SK-N-SH (cell line): ENCODE measurements at regions not wholly inside any gene's neighbourhood (a gene's known extent, or its start where the extent isn't known, plus 50 kb on each side); places are given as distances from the start of the nearest gene placed in this dataset.

ENCODE experiments used
- CTCF ChIA-PET: fragments of 300-600, 350-600 bp; formaldehyde crosslinking; extraction: SDS; loops from one replicate; lab custom pipeline; 2021; lab: Yijun Ruan, JAX
- POLR2A ChIA-PET: fragments of 350-600 bp; sonication (Branson Sonifier 250); formaldehyde crosslinking; extraction: SDS; loops from one replicate; lab custom pipeline; 2020; ENCODE audit warnings: antibody characterized with exemption, inconsistent platforms; lab: Yijun Ruan, JAX
- DNase-seq: peaks from one replicate; pipeline ENCODE4 v3.0.0; 2012
- H2AFZ ChIP-seq: fragments of 200-600 bp; sonication (generic); 2 replicates; pipeline ENCODE4 v1.8.1; 2016; ENCODE audit warnings: antibody characterized with exemption, mild to moderate bottlenecking, low read depth
- H3F3A ChIP-seq: fragments of 200-600 bp; sonication (generic); replicated peaks from 2 replicates; pipeline ENCODE3; 2016; ENCODE audit warnings: antibody characterized with exemption, mild to moderate bottlenecking; ENCODE audit not compliant: insufficient read depth
- H3K27ac ChIP-seq, 2 experiments: fragments of 200-500 bp in 1 of 2; fragments of 200-600 bp in 1 of 2; sonication (Bioruptor generic) in 1 of 2; sonication (generic), shearing (Covaris generic) in 1 of 2; 2 replicates each; pipeline versions ENCODE4 v1.5.1 to v1.6.1; 2014 to 2016; ENCODE audit warnings: low read depth in 2 of 2, inconsistent platforms in 1 of 2, low read length in 1 of 2, mild to moderate bottlenecking in 1 of 2, mixed read lengths in 1 of 2
- H3K27me3 ChIP-seq: fragments of 200-600 bp; sonication (generic), shearing (Covaris generic); 2 replicates; pipeline ENCODE4 v1.6.1; 2016; ENCODE audit warnings: mixed run types; ENCODE audit not compliant: insufficient read depth
- H3K36me3 ChIP-seq, 2 experiments: fragments of 200-500 bp in 1 of 2; fragments of 200-600 bp in 1 of 2; sonication (Bioruptor generic) in 1 of 2; sonication (generic) in 1 of 2; replicated peaks in 1 of 2; 2 replicates each; pipeline versions ENCODE3 to v1.5.1; 2014 to 2016; ENCODE audit warnings: low read length in 1 of 2, mild to moderate bottlenecking in 1 of 2; ENCODE audit not compliant: insufficient read depth in 2 of 2, control insufficient read depth in 1 of 2
- H3K4me1 ChIP-seq, 2 experiments: fragments of 200-500 bp in 1 of 2; fragments of 200-600 bp in 1 of 2; sonication (Bioruptor generic) in 1 of 2; sonication (generic), shearing (Covaris generic) in 1 of 2; 2 replicates each; pipeline versions ENCODE4 v1.5.1 to v1.6.1; 2014 to 2016; ENCODE audit warnings: low read depth in 1 of 2, low read length in 1 of 2, mixed run types in 1 of 2; ENCODE audit not compliant: insufficient read depth in 2 of 2, control insufficient read depth in 1 of 2
- H3K4me2 ChIP-seq: fragments of 200-600 bp; sonication (generic), shearing (Covaris generic); 2 replicates; pipeline ENCODE4 v1.6.1; 2017; ENCODE audit warnings: mixed run types
- H3K4me3 ChIP-seq, 2 experiments: fragments of 200-500 bp in 1 of 2; fragments of 200-600 bp in 1 of 2; sonication (Bioruptor generic) in 1 of 2; sonication (generic), shearing (Covaris generic) in 1 of 2; 2 replicates each; pipeline versions ENCODE4 v1.5.1 to v1.8.1; 2014 to 2016; ENCODE audit warnings: low read depth in 2 of 2, inconsistent platforms in 1 of 2, low read length in 1 of 2, mild to moderate bottlenecking in 1 of 2, mixed read lengths in 1 of 2, moderate library complexity in 1 of 2
- H3K79me2 ChIP-seq: fragments of 200-600 bp; sonication (generic); 2 replicates; pipeline ENCODE4 v1.8.1; 2017; ENCODE audit warnings: mild to moderate bottlenecking; ENCODE audit not compliant: insufficient read depth
- H3K9ac ChIP-seq: fragments of 200-600 bp; sonication (generic); 2 replicates; pipeline ENCODE4 v1.6.1; 2017; ENCODE audit warnings: mixed run types
- H3K9me2 ChIP-seq: fragments of 200-600 bp; sonication (generic); 2 replicates; pipeline ENCODE4 v1.6.1; 2017; ENCODE audit warnings: mixed run types
- H3K9me3 ChIP-seq: fragments of 200-600 bp; sonication (generic); 2 replicates; pipeline ENCODE4 v1.6.1; 2017; ENCODE audit warnings: mixed run types, mild to moderate bottlenecking, moderate library complexity
- H4K20me1 ChIP-seq: fragments of 200-600 bp; sonication (generic); 2 replicates; pipeline ENCODE4 v1.6.1; 2017; ENCODE audit warnings: mild to moderate bottlenecking, mixed run types; ENCODE audit not compliant: insufficient read depth
- CHD2 ChIP-seq: fragments of 150-350 bp; IDR thresholded peaks from 2 replicates; pipeline ENCODE4 v1.6.1; 2018; ENCODE audit warnings: low read length; ENCODE audit not compliant: partially characterized antibody
- ELF1 ChIP-seq: IDR thresholded peaks from 2 replicates; pipeline ENCODE4 v1.4.0; 2012
- EZH2phosphoT487 ChIP-seq: fragments of 200-600 bp; sonication (generic); IDR thresholded peaks from 2 replicates; pipeline ENCODE4 v1.6.1; 2017; ENCODE audit warnings: low read depth, mixed run types, mild to moderate bottlenecking, antibody characterized with exemption, moderate library complexity, borderline replicate concordance
- FOXJ3 ChIP-seq: sonication (generic); formaldehyde crosslinking; IDR thresholded peaks from 2 replicates; pipeline ENCODE4 v1.5.1; 2020; ENCODE audit warnings: mild to moderate bottlenecking, missing genetic modification reagents
- FOXM1 ChIP-seq: IDR thresholded peaks from 2 replicates; pipeline ENCODE4 v1.4.0; 2012; ENCODE audit warnings: low read depth, mild to moderate bottlenecking
- GABPA ChIP-seq: IDR thresholded peaks from 2 replicates; pipeline ENCODE4 v1.4.0; 2012; ENCODE audit warnings: low read depth, mild to moderate bottlenecking
- GATA2 ChIP-seq: sonication (generic); formaldehyde crosslinking; IDR thresholded peaks from 2 replicates; pipeline ENCODE4 v1.5.0; 2020; ENCODE audit warnings: mild to moderate bottlenecking, missing genetic modification reagents
- JUND ChIP-seq: IDR thresholded peaks from 2 replicates; pipeline ENCODE4 v1.4.0; 2012
- MXI1 ChIP-seq: IDR thresholded peaks from 2 replicates; pipeline ENCODE4 v1.6.1; 2012; ENCODE audit warnings: mild to moderate bottlenecking, low read depth, low read length, improper control_type of control experiment
- NFIC ChIP-seq: IDR thresholded peaks from 2 replicates; pipeline ENCODE4 v1.4.0; 2012; ENCODE audit warnings: borderline replicate concordance
- POLR2AphosphoS5 ChIP-seq: IDR thresholded peaks from 2 replicates; pipeline ENCODE4 v1.6.1; 2012; ENCODE audit warnings: low read depth, low read length
- RAD21 ChIP-seq: IDR thresholded peaks from 2 replicates; pipeline ENCODE4 v1.6.1; 2012; ENCODE audit warnings: mild to moderate bottlenecking, low read length
- RCOR1 ChIP-seq: fragments of 150-350 bp; IDR thresholded peaks from 2 replicates; pipeline ENCODE4 v1.6.1; 2017; ENCODE audit warnings: antibody characterized with exemption, low read length
- RFX5 ChIP-seq: IDR thresholded peaks from 2 replicates; pipeline ENCODE4 v1.6.1; 2012; ENCODE audit warnings: mild to moderate bottlenecking, improper control_type of control experiment, low read length
- RXRA ChIP-seq: IDR thresholded peaks from 2 replicates; pipeline ENCODE4 v1.4.0; 2012; ENCODE audit warnings: low read depth, mild to moderate bottlenecking, borderline replicate concordance
- SIN3A ChIP-seq: IDR thresholded peaks from 2 replicates; pipeline ENCODE4 v1.6.1; 2012; ENCODE audit warnings: low read depth, mild to moderate bottlenecking, low read length, moderate library complexity, borderline replicate concordance
- SMC3 ChIP-seq: IDR thresholded peaks from 2 replicates; pipeline ENCODE4 v1.6.1; 2012; ENCODE audit warnings: low read depth, low read length, improper control_type of control experiment
- TAF1 ChIP-seq: IDR thresholded peaks from 2 replicates; pipeline ENCODE4 v1.6.1; 2012; ENCODE audit warnings: low read depth, mild to moderate bottlenecking, low read length, moderate library complexity, borderline replicate concordance
- TCF12 ChIP-seq: IDR thresholded peaks from 2 replicates; pipeline ENCODE4 v1.4.0; 2012
- TEAD4 ChIP-seq: IDR thresholded peaks from 2 replicates; pipeline ENCODE4 v1.4.0; 2012; ENCODE audit warnings: mild to moderate bottlenecking, borderline replicate concordance; ENCODE audit not compliant: insufficient read depth
- YY1 ChIP-seq: IDR thresholded peaks from 2 replicates; pipeline ENCODE4 v1.4.0; 2012; ENCODE audit warnings: low read depth, mild to moderate bottlenecking
- WGBS: methylation state at CpG from one replicate; pipeline ENCODE4 v1.1.6; 2017; ENCODE audit warnings: low lambda C conversion rate; 5-methylcytosine and 5-hydroxymethylcytosine counted together
- TF ChIP-seq, protein P1 (sequence below): fragments of 200-600 bp; sonication (generic); IDR thresholded peaks from 2 replicates; pipeline ENCODE4 v1.6.1; 2017; ENCODE audit warnings: antibody characterized with exemption, mild to moderate bottlenecking, moderate library complexity
- TF ChIP-seq, protein P2 (sequence below): IDR thresholded peaks from 2 replicates; pipeline ENCODE4 v1.4.0; 2012; ENCODE audit warnings: low read depth, borderline replicate concordance
- TF ChIP-seq, protein P3 (sequence below): IDR thresholded peaks from 2 replicates; pipeline ENCODE4 v1.4.0; 2012; ENCODE audit warnings: low read depth

DNA sequence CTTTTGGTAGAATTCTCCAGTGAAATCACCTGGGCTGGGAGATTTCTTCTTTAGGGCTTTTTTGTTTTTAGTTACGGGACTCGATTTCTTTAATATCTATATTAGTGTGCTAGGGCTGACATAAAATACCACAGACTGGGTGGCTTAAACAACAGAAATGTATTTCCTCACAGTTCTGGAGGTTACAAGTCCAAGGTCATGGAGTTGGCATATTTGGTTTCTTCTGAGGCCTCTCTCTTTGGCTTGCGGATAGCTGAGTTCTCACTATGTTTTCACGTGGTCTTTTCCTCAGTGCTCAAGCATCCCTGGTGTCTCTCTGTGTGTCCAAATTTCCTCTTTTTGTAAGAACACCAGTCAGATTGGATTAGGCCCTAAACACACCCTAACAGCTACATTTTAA, 208.5 kb upstream of the DTNA start:
- Histone ChIP-seq H3K27ac (no peak overlapping the region), H3K79me2 (no peaks in the 10 kb centered on the region), H3K9ac (no peak overlapping the region)
- POLR2A ChIA-PET = no interaction called here
- TF ChIP-seq ELF1 (no peak), RAD21 (no peak), RCOR1 (no peak), POLR2AphosphoS5 (no peak), SIN3A (no peak), YY1 (no peak), TAF1 (no peak), EZH2phosphoT487 (no peak), FOXM1 (no peak), NFIC (no peak), RFX5 (no peak), TEAD4 (no peak), GATA2 (no peak), TCF12 (no peak), JUND (no peak), RXRA (no peak)
- TF ChIP-seq, protein P1, sequence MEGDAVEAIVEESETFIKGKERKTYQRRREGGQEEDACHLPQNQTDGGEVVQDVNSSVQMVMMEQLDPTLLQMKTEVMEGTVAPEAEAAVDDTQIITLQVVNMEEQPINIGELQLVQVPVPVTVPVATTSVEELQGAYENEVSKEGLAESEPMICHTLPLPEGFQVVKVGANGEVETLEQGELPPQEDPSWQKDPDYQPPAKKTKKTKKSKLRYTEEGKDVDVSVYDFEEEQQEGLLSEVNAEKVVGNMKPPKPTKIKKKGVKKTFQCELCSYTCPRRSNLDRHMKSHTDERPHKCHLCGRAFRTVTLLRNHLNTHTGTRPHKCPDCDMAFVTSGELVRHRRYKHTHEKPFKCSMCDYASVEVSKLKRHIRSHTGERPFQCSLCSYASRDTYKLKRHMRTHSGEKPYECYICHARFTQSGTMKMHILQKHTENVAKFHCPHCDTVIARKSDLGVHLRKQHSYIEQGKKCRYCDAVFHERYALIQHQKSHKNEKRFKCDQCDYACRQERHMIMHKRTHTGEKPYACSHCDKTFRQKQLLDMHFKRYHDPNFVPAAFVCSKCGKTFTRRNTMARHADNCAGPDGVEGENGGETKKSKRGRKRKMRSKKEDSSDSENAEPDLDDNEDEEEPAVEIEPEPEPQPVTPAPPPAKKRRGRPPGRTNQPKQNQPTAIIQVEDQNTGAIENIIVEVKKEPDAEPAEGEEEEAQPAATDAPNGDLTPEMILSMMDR = no peak
- TF ChIP-seq, all 33 proteins: peak for 0
- no peaks in the 10 kb centered on the region for H3K27me3 ChIP-seq
- no peak for DNase-seq
- no peak overlapping the region for H3K4me2 ChIP-seq
- H3K4me3 ChIP-seq = no peak overlapping the region
- H3F3A ChIP-seq = no peaks in the 10 kb centered on the region
- H4K20me1 ChIP-seq = no peaks in the 10 kb centered on the region
- no peaks in the 10 kb centered on the region for H3K9me2 ChIP-seq
- WGBS = 62% methylated on average over 4 of the region's 4 CpGs
- H2AFZ ChIP-seq = no peak overlapping the region
- no peaks in the 10 kb centered on the region for H3K4me1 ChIP-seq
- no peaks in the 10 kb centered on the region for H3K36me3 ChIP-seq
- CTCF ChIA-PET = no interaction called here
- no peaks in the 10 kb centered on the region for H3K9me3 ChIP-seq

DNA sequence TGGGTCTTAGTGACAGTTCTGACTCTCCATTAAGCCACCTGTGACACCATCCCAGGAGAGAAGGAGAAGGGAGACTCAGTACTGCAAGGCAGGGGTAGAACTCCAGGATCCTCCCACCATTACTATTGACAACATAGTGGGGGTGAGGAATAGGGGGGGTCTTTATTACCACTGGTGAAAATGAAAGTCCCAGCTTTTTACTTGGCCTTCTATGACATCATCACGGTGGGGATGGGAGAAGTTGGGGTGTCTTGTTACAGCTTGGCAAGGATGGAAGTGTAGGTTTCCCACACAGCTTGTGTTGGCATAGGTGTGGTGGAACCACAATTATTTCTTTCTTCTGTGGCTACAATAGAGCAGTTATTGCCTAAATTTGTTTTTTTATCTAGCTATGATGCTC, 203.9 kb upstream of the DTNA start:
- H3K4me3 ChIP-seq = no peak overlapping the region
- no peaks in the 10 kb centered on the region for H3K79me2 ChIP-seq
- H3K36me3 ChIP-seq = no peaks in the 10 kb centered on the region
- no peak overlapping the region for H3K4me2 ChIP-seq
- no peak overlapping the region for H3K27ac ChIP-seq
- H3K9me3 ChIP-seq = no peaks in the 10 kb centered on the region
- no peak overlapping the region for H2AFZ ChIP-seq
- TF ChIP-seq SIN3A (no peak), RFX5 (no peak), CHD2 (no peak), GABPA (no peak), TCF12 (no peak), FOXM1 (no peak), TAF1 (no peak), FOXJ3 (no peak), YY1 (no peak), SMC3 (no peak), JUND (no peak), NFIC (no peak), MXI1 (no peak)
- TF ChIP-seq, protein P2, sequence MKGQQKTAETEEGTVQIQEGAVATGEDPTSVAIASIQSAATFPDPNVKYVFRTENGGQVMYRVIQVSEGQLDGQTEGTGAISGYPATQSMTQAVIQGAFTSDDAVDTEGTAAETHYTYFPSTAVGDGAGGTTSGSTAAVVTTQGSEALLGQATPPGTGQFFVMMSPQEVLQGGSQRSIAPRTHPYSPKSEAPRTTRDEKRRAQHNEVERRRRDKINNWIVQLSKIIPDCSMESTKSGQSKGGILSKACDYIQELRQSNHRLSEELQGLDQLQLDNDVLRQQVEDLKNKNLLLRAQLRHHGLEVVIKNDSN = no peak
- TF ChIP-seq, protein P3, sequence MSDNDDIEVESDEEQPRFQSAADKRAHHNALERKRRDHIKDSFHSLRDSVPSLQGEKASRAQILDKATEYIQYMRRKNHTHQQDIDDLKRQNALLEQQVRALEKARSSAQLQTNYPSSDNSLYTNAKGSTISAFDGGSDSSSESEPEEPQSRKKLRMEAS = no peak
- ChIA-PET POLR2A (no interaction called here), CTCF (interaction anchor here (0.8 kb wide), 1 partner anchor 25 kb away, joined by 3 read pairs; no protein-coding TSS in a partner anchor)
- no peak overlapping the region for H3K9ac ChIP-seq
- no peaks in the 10 kb centered on the region for H3K9me2 ChIP-seq
- H3K4me1 ChIP-seq = no peaks in the 10 kb centered on the region
- H3F3A ChIP-seq = no peaks in the 10 kb centered on the region
- H4K20me1 ChIP-seq = no peaks in the 10 kb centered on the region
- WGBS = 15% methylated on average over 1 of the region's 1 CpG
- no peaks in the 10 kb centered on the region for H3K27me3 ChIP-seq
- no peak for DNase-seq
